Activated T-helper 1 cell treated with anti-CD3 and anti-CD28 coated beads, Interleukin-12 subunit alpha, Interleukin-12 subunit beta, Interleukin-2, Interleukin-4 antibody, amounts not matched to agents 30 ng/mL and 10 ng/mL and 1 ng/mL, durations not matched to agents 14 hours and 24 hours and 36 hours (primary cell): ENCODE measurements at regions not wholly inside any gene's neighbourhood (a gene's known extent, or its start where the extent isn't known, plus 50 kb on each side); places are given as distances from the start of the nearest gene placed in this dataset.
"Not testable (repeated sequence)": the region's sequence is repeated elsewhere in the genome, so short reads cannot be mapped to it uniquely, and the experiment has no call there.

Experiments
- DNase-seq: peaks from one replicate; pipeline ENCODE4 v3.0.0; 2021; ENCODE audit warnings: low spot score
- H3K27ac Mint-ChIP-seq: one replicate; pipeline ENCODE4 v1.8.0; 2021; ENCODE audit warnings: mild to moderate bottlenecking, mixed read lengths
- H3K27me3 Mint-ChIP-seq: one replicate; pipeline ENCODE4 v1.8.0; 2022; ENCODE audit warnings: mild to moderate bottlenecking, moderate library complexity, mixed read lengths; ENCODE audit not compliant: insufficient read depth
- H3K36me3 Mint-ChIP-seq: one replicate; pipeline ENCODE4 v1.8.0; 2021; ENCODE audit warnings: low read depth, mixed read lengths
- H3K4me1 Mint-ChIP-seq: one replicate; pipeline ENCODE4 v1.8.0; 2021; ENCODE audit warnings: low read depth, mixed read lengths
- H3K4me3 Mint-ChIP-seq: one replicate; pipeline ENCODE4 v1.8.0; 2021; ENCODE audit warnings: mild to moderate bottlenecking, moderate library complexity, mixed read lengths
- H3K9me3 Mint-ChIP-seq: one replicate; pipeline ENCODE4 v1.8.0; 2021; ENCODE audit warnings: mixed read lengths
- intact Hi-C: fragments of 100-400 bp; cut with micrococcal nuclease; formaldehyde crosslinking; loops from one replicate; pipeline ENCODE4 v1.15.1; 2024

GRCh38 chr16:33978784-33979183, 519.4 kb downstream of the TP53TG3F start:
- H3K27ac Mint-ChIP-seq, DNase-seq, H3K27me3 Mint-ChIP-seq, H3K4me3 Mint-ChIP-seq, H3K36me3 Mint-ChIP-seq, intact Hi-C loops, H3K4me1 Mint-ChIP-seq, H3K9me3 Mint-ChIP-seq: not testable (repeated sequence)

GRCh38 chr16:33979613-33980012, 520.2 kb downstream of the TP53TG3F start:
- intact Hi-C loops, H3K9me3 Mint-ChIP-seq, H3K36me3 Mint-ChIP-seq, H3K4me1 Mint-ChIP-seq, H3K27ac Mint-ChIP-seq, H3K4me3 Mint-ChIP-seq, H3K27me3 Mint-ChIP-seq, DNase-seq: not testable (repeated sequence)

- H3K27ac Mint-ChIP-seq, H3K4me3 Mint-ChIP-seq, intact Hi-C loops, H3K4me1 Mint-ChIP-seq, H3K27me3 Mint-ChIP-seq, DNase-seq, H3K36me3 Mint-ChIP-seq, H3K9me3 Mint-ChIP-seq: not testable (repeated sequence)
Observed at GRCh38 chr16:33980736-33981135, 521.3 kb downstream of the TP53TG3F start.

- intact Hi-C loops, H3K4me3 Mint-ChIP-seq, H3K36me3 Mint-ChIP-seq, DNase-seq, H3K4me1 Mint-ChIP-seq, H3K9me3 Mint-ChIP-seq, H3K27me3 Mint-ChIP-seq, H3K27ac Mint-ChIP-seq: not testable (repeated sequence)
Observed at GRCh38 chr16:33984428-33984827, 525.0 kb downstream of the TP53TG3F start.

- H3K27me3 Mint-ChIP-seq, intact Hi-C loops, DNase-seq, H3K9me3 Mint-ChIP-seq, H3K27ac Mint-ChIP-seq, H3K4me1 Mint-ChIP-seq, H3K4me3 Mint-ChIP-seq, H3K36me3 Mint-ChIP-seq: not testable (repeated sequence)
Observed at GRCh38 chr16:33986521-33986920, 527.1 kb downstream of the TP53TG3F start.

- H3K27me3 Mint-ChIP-seq, H3K36me3 Mint-ChIP-seq, DNase-seq, H3K27ac Mint-ChIP-seq, intact Hi-C loops, H3K4me3 Mint-ChIP-seq, H3K9me3 Mint-ChIP-seq, H3K4me1 Mint-ChIP-seq: not testable (repeated sequence)
Observed at GRCh38 chr16:33987348-33987963, 528.0 kb downstream of the TP53TG3F start.

- intact Hi-C loops, H3K27ac Mint-ChIP-seq, H3K27me3 Mint-ChIP-seq: not testable (repeated sequence)
Observed at GRCh38 chr16:33988012-33988411, 528.6 kb downstream of the TP53TG3F start.

GRCh38 chr16:33990488-33990887, 531.1 kb downstream of the TP53TG3F start:
- intact Hi-C loops, H3K4me3 Mint-ChIP-seq, H3K27me3 Mint-ChIP-seq, H3K36me3 Mint-ChIP-seq, H3K4me1 Mint-ChIP-seq, H3K27ac Mint-ChIP-seq, H3K9me3 Mint-ChIP-seq, DNase-seq: not testable (repeated sequence)

More at GRCh38 chr16:33988012-33988411, 528.6 kb downstream of the TP53TG3F start:
- not testable (repeated sequence) for H3K9me3 Mint-ChIP-seq, H3K4me3 Mint-ChIP-seq, H3K4me1 Mint-ChIP-seq, H3K36me3 Mint-ChIP-seq, DNase-seq

GRCh38 chr16:33992513-33993177, 533.2 kb downstream of the TP53TG3F start:
- H3K27ac Mint-ChIP-seq, DNase-seq, H3K4me3 Mint-ChIP-seq, H3K36me3 Mint-ChIP-seq, H3K4me1 Mint-ChIP-seq, intact Hi-C loops, H3K9me3 Mint-ChIP-seq, H3K27me3 Mint-ChIP-seq: not testable (repeated sequence)

GRCh38 chr16:33994207-33994606, 534.8 kb downstream of the TP53TG3F start:
- H3K4me1 Mint-ChIP-seq, H3K4me3 Mint-ChIP-seq, H3K27ac Mint-ChIP-seq, H3K36me3 Mint-ChIP-seq, H3K9me3 Mint-ChIP-seq, DNase-seq, intact Hi-C loops, H3K27me3 Mint-ChIP-seq: not testable (repeated sequence)

GRCh38 chr16:33995821-33996372, 536.5 kb downstream of the TP53TG3F start:
- intact Hi-C loops, H3K27me3 Mint-ChIP-seq, H3K4me1 Mint-ChIP-seq, H3K36me3 Mint-ChIP-seq, DNase-seq, H3K27ac Mint-ChIP-seq, H3K4me3 Mint-ChIP-seq, H3K9me3 Mint-ChIP-seq: not testable (repeated sequence)

GRCh38 chr16:34001184-34001583, 541.8 kb downstream of the TP53TG3F start:
- H3K9me3 Mint-ChIP-seq, H3K27ac Mint-ChIP-seq, H3K27me3 Mint-ChIP-seq, DNase-seq, intact Hi-C loops, H3K36me3 Mint-ChIP-seq, H3K4me3 Mint-ChIP-seq, H3K4me1 Mint-ChIP-seq: not testable (repeated sequence)

GRCh38 chr16:34001961-34002360, 542.5 kb downstream of the TP53TG3F start:
- H3K4me1 Mint-ChIP-seq, H3K9me3 Mint-ChIP-seq, H3K36me3 Mint-ChIP-seq, DNase-seq, H3K27ac Mint-ChIP-seq, intact Hi-C loops, H3K27me3 Mint-ChIP-seq, H3K4me3 Mint-ChIP-seq: not testable (repeated sequence)
